ENCODE measurements at regions not wholly inside any gene's neighbourhood (a gene's known extent, or its start where the extent isn't known, plus 50 kb on each side); places are given as distances from the start of the nearest gene placed in this dataset.

- no peak overlapping the region for H3K4me3 ChIP-seq (ENCODE audit: low read depth in 2 of 2, low read length in 2 of 2)
- ChIA-PET CTCF (no interaction called here), POLR2A (no interaction called here)
- in situ Hi-C loops (cut with HindIII; ENCODE audit: low pct_unique_long_range_greater_than_20kb, low sequenced_read_pairs), result no loop called here
- TF ChIP-seq POLR2AphosphoS5 (IDR thresholded peaks at IDR 0.05; ENCODE audit: low read depth, low read length) (no peak), TCF7L2 (IDR thresholded peaks at IDR 0.05; ENCODE audit: low read depth, low read length) (no peak), CTCF (IDR thresholded peaks at IDR 0.05) (no peak), SIN3A (IDR thresholded peaks at IDR 0.05; ENCODE audit: borderline replicate concordance, insufficient read depth, low read depth, low read length) (no peak), REST (IDR thresholded peaks at IDR 0.05; ENCODE audit: insufficient read depth in 1 of 2, low read depth in 2 of 2, low read length in 1 of 2) (no peak)
- BruUV-seq (replicated peaks), result no TSS peak
- no peaks in the 10 kb centered on the region for H3K4me1 ChIP-seq (ENCODE audit: control insufficient read depth, insufficient read depth, low read length)
- no peak for DNase-seq (ENCODE audit: low read depth, low spot score)
- H3K36me3 ChIP-seq (ENCODE audit: control insufficient read depth, insufficient read depth, low read length), result no peaks in the 10 kb centered on the region
- no peak for ATAC-seq
- H3K9me3 ChIP-seq (ENCODE audit: control insufficient read depth, insufficient read depth, low read depth, low read length), result no peaks in the 10 kb centered on the region
- H3K27me3 ChIP-seq (ENCODE audit: control insufficient read depth, insufficient read depth, low read length), result no peaks in the 10 kb centered on the region
- intact Hi-C loops (cut with micrococcal nuclease; ENCODE audit: unreplicated experiment), result no loop called here
- no peak overlapping the region for H3K27ac ChIP-seq (ENCODE audit: low read length)
These were observed 342.2 kb downstream of the PPARGC1A start for GRCh38 chr4:23547601-23548000.

- intact Hi-C loops (cut with micrococcal nuclease; ENCODE audit: unreplicated experiment), result no loop called here
These were observed 342.8 kb downstream of the PPARGC1A start for GRCh38 chr4:23547096-23547495.

More at GRCh38 chr4:23547096-23547495, 342.8 kb downstream of the PPARGC1A start:
- ATAC-seq (no peak), DNase-seq (ENCODE audit: low read depth, low spot score) (no peak)
- Histone ChIP-seq H3K9me3 (ENCODE audit: control insufficient read depth, insufficient read depth, low read depth, low read length) (no peaks in the 10 kb centered on the region), H3K36me3 (ENCODE audit: control insufficient read depth, insufficient read depth, low read length) (no peaks in the 10 kb centered on the region), H3K4me1 (ENCODE audit: control insufficient read depth, insufficient read depth, low read length) (no peaks in the 10 kb centered on the region), H3K27ac (ENCODE audit: low read length) (no peak overlapping the region), H3K27me3 (ENCODE audit: control insufficient read depth, insufficient read depth, low read length) (no peaks in the 10 kb centered on the region), H3K4me3 (ENCODE audit: low read depth in 2 of 2, low read length in 2 of 2) (no peak overlapping the region)
- in situ Hi-C loops (cut with HindIII; ENCODE audit: low pct_unique_long_range_greater_than_20kb, low sequenced_read_pairs), result no loop called here
- ChIA-PET POLR2A (no interaction called here), CTCF (no interaction called here)
- TF ChIP-seq REST (IDR thresholded peaks at IDR 0.05; ENCODE audit: insufficient read depth in 1 of 2, low read depth in 2 of 2, low read length in 1 of 2) (no peak), CTCF (IDR thresholded peaks at IDR 0.05) (no peak), TCF7L2 (IDR thresholded peaks at IDR 0.05; ENCODE audit: low read depth, low read length) (no peak), SIN3A (IDR thresholded peaks at IDR 0.05; ENCODE audit: borderline replicate concordance, insufficient read depth, low read depth, low read length) (no peak), POLR2AphosphoS5 (IDR thresholded peaks at IDR 0.05; ENCODE audit: low read depth, low read length) (no peak)
- BruUV-seq (replicated peaks), result no TSS peak
